ENCODE measurements at regions not wholly inside any gene's neighbourhood (a gene's known extent, or its start where the extent isn't known, plus 50 kb on each side); places are given as distances from the start of the nearest gene placed in this dataset.
"Not testable (repeated sequence)": the region's sequence is repeated elsewhere in the genome, so short reads cannot be mapped to it uniquely, and the experiment has no call there.

GRCh38 chrX:1102786-1103185 lies 109.7 kb downstream of the CRLF2 start:
- DNase-seq: no peak

- not testable (repeated sequence) for DNase-seq
Observed at GRCh38 chrX:1102221-1102620, 110.2 kb downstream of the CRLF2 start.

GRCh38 chrX:1099146-1099770 lies 113.2 kb downstream of the CRLF2 start:
- no peak for DNase-seq

- DNase-seq: no peak
Observed at GRCh38 chrX:1097328-1097727, 115.1 kb downstream of the CRLF2 start.

GRCh38 chrX:1094566-1095333 lies 117.7 kb downstream of the CRLF2 start:
- no peak for DNase-seq

- no peak for DNase-seq
Observed at GRCh38 chrX:1093586-1094421, 118.6 kb downstream of the CRLF2 start.

- no peak for DNase-seq
Observed at GRCh38 chrX:1093121-1093520, 119.3 kb downstream of the CRLF2 start.

GRCh38 chrX:1086444-1087409 lies 125.7 kb downstream of the CRLF2 start:
- no peak for DNase-seq

GRCh38 chrX:1085871-1086270 lies 126.6 kb downstream of the CRLF2 start:
- DNase-seq: not testable (repeated sequence)

- no peak for DNase-seq
Observed at GRCh38 chrX:1084689-1085088, 127.8 kb downstream of the CRLF2 start.

- DNase-seq: no peak
Observed at GRCh38 chrX:1076871-1077651, 135.4 kb downstream of the CRLF2 start.

GRCh38 chrX:1075741-1076140 lies 136.7 kb downstream of the CRLF2 start:
- DNase-seq: no peak

- no peak for DNase-seq
Observed at GRCh38 chrX:1075156-1075555, 137.3 kb downstream of the CRLF2 start.

GRCh38 chrX:1074755-1075154 lies 137.7 kb downstream of the CRLF2 start:
- no peak for DNase-seq

- no peak for DNase-seq
Observed at GRCh38 chrX:1074172-1074571, 138.3 kb downstream of the CRLF2 start.

- no peak for DNase-seq
Observed at GRCh38 chrX:1072637-1073377, 139.6 kb downstream of the CRLF2 start.

- DNase-seq: no peak
Observed at GRCh38 chrX:1071351-1071750, 141.1 kb downstream of the CRLF2 start.

GRCh38 chrX:1062351-1062750 lies 150.1 kb downstream of the CRLF2 start:
- no peak for DNase-seq

- DNase-seq: no peak
Observed at GRCh38 chrX:1060562-1060960, 151.9 kb downstream of the CRLF2 start.

GRCh38 chrX:1059576-1060561 lies 152.6 kb downstream of the CRLF2 start:
- DNase-seq: no peak
